ENCODE measurements at regions not wholly inside any gene's neighbourhood (a gene's known extent, or its start where the extent isn't known, plus 50 kb on each side); places are given as distances from the start of the nearest gene placed in this dataset.

GRCh38 chr13:44756276-44756810 lies 180.2 kb upstream of the TSC22D1 start:
- Mint-ChIP-seq H3K36me3 (no peaks in the 10 kb centered on the region), H3K9me3 (peaks cover 0 to 2% (median 0%) of the 10 kb centered on the region in 6 donors), H3K27ac (no peak overlapping the region), H3K27me3 (ENCODE audit: low read depth in 3 of 3) (peaks cover 0 to 4% (median 3%) of the 10 kb centered on the region in 3 donors), H3K4me3 (no peak overlapping the region), H3K4me1 (no peaks in the 10 kb centered on the region)
- DNase-seq = no peak

GRCh38 chr13:44755872-44756271 lies 179.7 kb upstream of the TSC22D1 start:
- Mint-ChIP-seq H3K4me3 (no peak overlapping the region), H3K27ac (no peak overlapping the region), H3K36me3 (no peaks in the 10 kb centered on the region), H3K27me3 (ENCODE audit: low read depth in 3 of 3) (peaks cover 0 to 4% (median 3%) of the 10 kb centered on the region in 3 donors), H3K4me1 (no peaks in the 10 kb centered on the region), H3K9me3 (peaks cover 0 to 2% (median 0%) of the 10 kb centered on the region in 6 donors)
- DNase-seq = no peak

- no peak for DNase-seq
- Mint-ChIP-seq H3K4me3 (no peak overlapping the region), H3K27ac (peak overlapping the region in 1 of 6 donors; percentile 12), H3K36me3 (no peaks in the 10 kb centered on the region), H3K4me1 (no peaks in the 10 kb centered on the region), H3K27me3 (ENCODE audit: low read depth in 3 of 3) (peaks cover 1 to 3% (median 2%) of the 10 kb centered on the region in 3 donors), H3K9me3 (peaks cover 0 to 2% (median 0%) of the 10 kb centered on the region in 6 donors)
These were observed 176.0 kb upstream of the TSC22D1 start for GRCh38 chr13:44752164-44752563.

DNA sequence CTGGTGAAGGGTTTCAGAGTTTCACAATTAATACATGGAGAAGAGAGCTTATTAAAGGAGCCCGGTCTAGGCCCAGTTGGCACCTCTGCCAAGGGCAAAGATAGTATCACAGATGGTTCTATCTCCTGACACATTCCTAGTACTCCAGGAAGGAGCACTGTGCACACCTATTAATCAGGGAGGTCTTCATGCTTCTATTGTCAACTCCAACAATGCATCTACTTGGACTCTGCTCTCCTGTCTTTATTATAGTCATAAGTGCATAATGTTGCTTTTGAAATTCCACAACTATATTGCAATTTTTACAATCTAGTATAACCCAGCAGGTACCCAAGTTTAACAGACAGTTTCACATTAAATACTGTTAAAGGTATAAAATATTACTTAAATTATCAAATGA lies 174.5 kb upstream of the TSC22D1 start:
- peaks cover 0 to 2% (median 1%) of the 10 kb centered on the region in 3 donors for H3K27me3 Mint-ChIP-seq (ENCODE audit: low read depth in 3 of 3)
- no peak overlapping the region for H3K4me3 Mint-ChIP-seq
- no peak overlapping the region for H3K27ac Mint-ChIP-seq
- DNase-seq = no peak
- H3K36me3 Mint-ChIP-seq = no peaks in the 10 kb centered on the region
- no peaks in the 10 kb centered on the region for H3K4me1 Mint-ChIP-seq
- peaks cover 0 to 2% (median 0%) of the 10 kb centered on the region in 6 donors for H3K9me3 Mint-ChIP-seq

DNA sequence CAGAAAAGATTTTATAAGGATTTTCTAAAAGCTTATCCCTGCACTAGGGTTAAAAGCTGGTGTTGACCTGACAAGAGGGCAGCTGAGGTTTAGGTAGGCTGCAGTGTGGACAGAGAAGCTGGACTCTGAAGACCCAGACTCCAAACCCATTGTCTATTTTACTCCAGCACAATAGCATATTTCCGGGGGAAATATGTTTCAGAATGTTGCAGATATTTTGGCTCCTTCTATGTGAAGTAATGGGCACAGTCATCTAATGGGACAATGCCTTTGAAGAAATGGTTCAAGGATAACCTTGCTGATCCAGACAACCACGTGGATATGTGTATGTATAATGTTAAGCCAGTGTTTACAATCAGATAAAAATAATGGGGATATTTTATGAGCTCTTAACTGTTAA lies 173.8 kb upstream of the TSC22D1 start:
- no peak overlapping the region for H3K4me3 Mint-ChIP-seq
- H3K36me3 Mint-ChIP-seq = no peaks in the 10 kb centered on the region
- no peak for DNase-seq
- peaks cover 0 to 2% (median 0%) of the 10 kb centered on the region in 6 donors for H3K9me3 Mint-ChIP-seq
- H3K4me1 Mint-ChIP-seq = no peaks in the 10 kb centered on the region
- H3K27ac Mint-ChIP-seq = no peak overlapping the region
- H3K27me3 Mint-ChIP-seq (ENCODE audit: low read depth in 3 of 3) = peaks cover 0 to 2% (median 1%) of the 10 kb centered on the region in 3 donors

GRCh38 chr13:44748439-44748838 lies 172.3 kb upstream of the TSC22D1 start:
- H3K27ac Mint-ChIP-seq = no peak overlapping the region
- peaks cover 0 to 2% (median 1%) of the 10 kb centered on the region in 3 donors for H3K27me3 Mint-ChIP-seq (ENCODE audit: low read depth in 3 of 3)
- H3K36me3 Mint-ChIP-seq = no peaks in the 10 kb centered on the region
- H3K4me1 Mint-ChIP-seq = no peaks in the 10 kb centered on the region
- H3K9me3 Mint-ChIP-seq = peaks cover 0 to 2% (median 0%) of the 10 kb centered on the region in 6 donors
- H3K4me3 Mint-ChIP-seq = no peak overlapping the region
- DNase-seq = no peak

DNA sequence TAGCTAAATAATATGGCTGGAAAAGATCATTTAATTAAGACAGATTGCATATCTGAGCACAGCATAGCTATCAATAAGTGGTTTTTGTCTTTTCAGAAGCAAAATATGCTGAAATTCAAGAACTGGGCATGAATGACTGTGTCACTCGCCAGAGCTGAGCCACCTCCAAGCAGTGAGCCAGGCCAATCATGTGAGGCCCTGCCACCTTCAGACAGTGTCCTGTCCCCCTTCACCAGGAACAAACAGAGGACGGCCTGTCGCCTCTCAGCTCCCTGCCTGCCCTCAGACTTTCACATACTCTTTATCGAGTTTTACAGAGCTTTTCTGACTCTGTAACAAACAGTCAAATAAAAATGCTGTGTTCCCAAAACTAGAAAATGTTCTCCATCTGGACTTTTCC lies 171.0 kb upstream of the TSC22D1 start:
- DNase-seq = no peak
- Mint-ChIP-seq H3K9me3 (peaks cover 0 to 2% (median 0%) of the 10 kb centered on the region in 6 donors), H3K27me3 (ENCODE audit: low read depth in 3 of 3) (peaks cover 0 to 2% (median 1%) of the 10 kb centered on the region in 3 donors), H3K27ac (no peak overlapping the region), H3K36me3 (no peaks in the 10 kb centered on the region), H3K4me1 (no peaks in the 10 kb centered on the region), H3K4me3 (no peak overlapping the region)

DNA sequence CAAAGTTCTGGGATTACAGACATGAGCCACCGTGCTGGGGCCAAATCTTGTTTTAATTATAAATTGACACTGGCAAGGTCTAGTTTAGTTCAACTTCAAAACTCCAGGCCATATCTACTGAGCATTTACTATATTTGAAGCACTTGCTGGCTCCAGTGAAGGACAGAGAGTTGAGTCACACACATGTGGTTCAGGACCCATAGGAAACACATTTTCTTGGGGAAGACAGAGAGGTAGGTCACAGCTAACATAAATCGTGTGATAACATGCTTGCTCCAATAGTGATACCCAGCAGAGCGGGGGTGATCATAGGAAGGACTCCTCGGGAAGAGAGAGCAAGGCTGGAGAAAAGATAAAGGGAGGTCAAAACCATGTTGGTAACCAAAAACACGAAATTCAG lies 170.6 kb upstream of the TSC22D1 start:
- H3K27me3 Mint-ChIP-seq (ENCODE audit: low read depth in 3 of 3) = peaks cover 0 to 2% (median 1%) of the 10 kb centered on the region in 3 donors
- no peak overlapping the region for H3K4me3 Mint-ChIP-seq
- no peaks in the 10 kb centered on the region for H3K4me1 Mint-ChIP-seq
- H3K9me3 Mint-ChIP-seq = no peaks in the 10 kb centered on the region
- no peaks in the 10 kb centered on the region for H3K36me3 Mint-ChIP-seq
- H3K27ac Mint-ChIP-seq = no peak overlapping the region
- DNase-seq = no peak

DNA sequence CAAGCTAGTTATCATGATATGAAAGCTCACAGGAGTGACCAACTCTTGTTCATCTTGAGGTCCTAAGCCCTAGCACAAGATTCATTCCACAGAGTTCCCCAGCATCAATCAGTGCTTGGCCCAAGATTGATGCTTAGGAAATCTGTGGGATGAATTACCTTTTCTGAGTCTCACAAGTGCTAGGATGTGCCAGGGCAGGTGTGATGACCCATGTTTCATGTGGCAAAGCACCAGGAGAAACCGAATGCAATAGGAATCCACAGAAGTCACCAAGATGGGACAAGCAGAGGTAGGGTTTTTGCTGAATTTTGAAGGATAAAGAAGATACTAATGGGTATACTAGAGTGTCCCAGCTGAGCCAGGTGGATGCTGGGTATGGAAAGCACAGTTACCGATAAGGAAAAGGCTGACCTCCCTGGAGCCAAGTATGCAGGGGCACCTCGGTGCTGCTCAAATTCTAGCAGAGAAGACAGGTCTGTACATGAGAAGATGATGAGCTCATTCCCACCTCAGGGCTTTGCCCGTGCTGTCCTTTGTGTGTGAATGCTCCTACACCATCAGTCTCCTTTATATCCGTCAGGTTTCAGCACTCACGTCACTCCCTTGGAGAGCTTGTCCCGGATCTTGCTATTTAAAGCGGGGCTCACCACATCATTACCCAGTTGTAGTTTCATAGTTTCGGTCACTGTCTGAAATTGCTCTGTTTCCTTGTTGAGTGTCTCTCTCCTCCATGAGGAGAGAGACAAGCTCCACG lies 168.9 kb upstream of the TSC22D1 start:
- H3K27me3 Mint-ChIP-seq (ENCODE audit: low read depth in 3 of 3) = peaks cover 0 to 2% (median 1%) of the 10 kb centered on the region in 3 donors
- no peak for DNase-seq
- H3K36me3 Mint-ChIP-seq = no peaks in the 10 kb centered on the region
- no peaks in the 10 kb centered on the region for H3K9me3 Mint-ChIP-seq
- H3K27ac Mint-ChIP-seq = no peak overlapping the region
- H3K4me3 Mint-ChIP-seq = no peak overlapping the region
- no peaks in the 10 kb centered on the region for H3K4me1 Mint-ChIP-seq

GRCh38 chr13:44739539-44739938 lies 163.4 kb upstream of the TSC22D1 start:
- Mint-ChIP-seq H3K27ac (no peak overlapping the region), H3K4me3 (no peak overlapping the region), H3K27me3 (ENCODE audit: low read depth in 3 of 3) (peaks cover 1 to 5% (median 3%) of the 10 kb centered on the region in 3 donors), H3K4me1 (no peaks in the 10 kb centered on the region), H3K9me3 (no peaks in the 10 kb centered on the region), H3K36me3 (no peaks in the 10 kb centered on the region)
- no peak for DNase-seq

GRCh38 chr13:44739120-44739519 lies 163.0 kb upstream of the TSC22D1 start:
- Mint-ChIP-seq H3K9me3 (no peaks in the 10 kb centered on the region), H3K4me3 (no peak overlapping the region), H3K27me3 (ENCODE audit: low read depth in 3 of 3) (peaks cover 1 to 5% (median 3%) of the 10 kb centered on the region in 3 donors), H3K27ac (no peak overlapping the region), H3K36me3 (no peaks in the 10 kb centered on the region), H3K4me1 (no peaks in the 10 kb centered on the region)
- no peak for DNase-seq

GRCh38 chr13:44738463-44738862 lies 162.3 kb upstream of the TSC22D1 start:
- Mint-ChIP-seq H3K4me3 (no peak overlapping the region), H3K27me3 (ENCODE audit: low read depth in 3 of 3) (peaks cover 1 to 5% (median 3%) of the 10 kb centered on the region in 3 donors), H3K36me3 (no peaks in the 10 kb centered on the region), H3K27ac (no peak overlapping the region), H3K4me1 (no peaks in the 10 kb centered on the region), H3K9me3 (no peaks in the 10 kb centered on the region)
- no peak for DNase-seq

- Mint-ChIP-seq H3K9me3 (no peaks in the 10 kb centered on the region), H3K4me3 (no peak overlapping the region), H3K36me3 (no peaks in the 10 kb centered on the region), H3K27me3 (ENCODE audit: low read depth in 3 of 3) (peaks cover 1 to 5% (median 3%) of the 10 kb centered on the region in 3 donors), H3K4me1 (no peaks in the 10 kb centered on the region), H3K27ac (no peak overlapping the region)
- DNase-seq = no peak
These were observed 159.7 kb upstream of the TSC22D1 start for GRCh38 chr13:44735806-44736205.

DNA sequence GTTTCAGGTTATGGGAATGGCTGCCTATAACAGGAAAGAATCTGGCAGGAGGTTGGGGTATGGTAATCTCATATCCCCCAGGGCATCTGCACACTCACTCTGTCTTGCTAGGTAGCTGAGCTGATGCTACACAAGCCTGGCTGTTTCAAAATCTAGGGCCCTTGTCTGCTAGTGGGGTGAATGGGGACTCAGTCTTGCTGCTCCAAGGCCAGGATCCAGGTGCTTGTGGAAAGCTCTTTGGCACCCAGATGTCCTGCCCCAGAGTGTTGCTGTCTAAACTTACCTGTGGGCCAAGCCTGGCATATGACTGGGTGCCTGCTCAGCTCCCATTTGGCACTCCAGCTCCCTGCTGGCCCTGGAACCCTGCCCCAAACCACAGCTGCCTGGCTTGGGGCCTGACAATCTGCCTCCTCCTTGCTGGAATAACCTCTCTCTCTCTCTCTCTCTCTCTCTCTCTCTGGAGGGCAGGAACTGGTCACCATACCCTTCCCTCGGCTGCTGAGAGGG lies 158.1 kb upstream of the TSC22D1 start:
- H3K4me3 Mint-ChIP-seq = no peak overlapping the region
- peaks cover 0 to 3% (median 1%) of the 10 kb centered on the region in 3 donors for H3K27me3 Mint-ChIP-seq (ENCODE audit: low read depth in 3 of 3)
- H3K27ac Mint-ChIP-seq = no peak overlapping the region
- no peaks in the 10 kb centered on the region for H3K4me1 Mint-ChIP-seq
- no peaks in the 10 kb centered on the region for H3K36me3 Mint-ChIP-seq
- H3K9me3 Mint-ChIP-seq = no peaks in the 10 kb centered on the region
- no peak for DNase-seq

Data from immature natural killer cell (primary cell).